ENCODE measurements at regions not wholly inside any gene's neighbourhood (a gene's known extent, or its start where the extent isn't known, plus 50 kb on each side); places are given as distances from the start of the nearest gene placed in this dataset.
"Not testable (repeated sequence)": the region's sequence is repeated elsewhere in the genome, so short reads cannot be mapped to it uniquely, and the experiment has no call there.

GRCh38 chr7:149714081-149714909, 59.1 kb downstream of the ZNF467 start:
- peak overlapping the region; percentile 64; the same call in 1 of the 2 replicates for H3K4me3 ChIP-seq (ENCODE audit: low read length)
- no peak for TF ChIP-seq ZNF274 (IDR thresholded peaks at IDR 0.05; ENCODE audit: low read depth, low read length)

GRCh38 chr7:149713731-149714068, 59.7 kb downstream of the ZNF467 start:
- no peak overlapping the region for H3K4me3 ChIP-seq (ENCODE audit: low read length)
- TF ChIP-seq ZNF274 (IDR thresholded peaks at IDR 0.05; ENCODE audit: low read depth, low read length) = no peak

GRCh38 chr7:149713061-149713730, 60.2 kb downstream of the ZNF467 start:
- H3K4me3 ChIP-seq (ENCODE audit: low read length) = no peak overlapping the region
- TF ChIP-seq ZNF274 (IDR thresholded peaks at IDR 0.05; ENCODE audit: low read depth, low read length) = no peak

- H3K4me3 ChIP-seq (ENCODE audit: low read length) = no peak overlapping the region
- TF ChIP-seq ZNF274 (IDR thresholded peaks at IDR 0.05; ENCODE audit: low read depth, low read length) = no peak
Observed at GRCh38 chr7:149708026-149708425, 65.4 kb downstream of the ZNF467 start.

- TF ChIP-seq ZNF274 (IDR thresholded peaks at IDR 0.05; ENCODE audit: low read depth, low read length) = no peak
- H3K4me3 ChIP-seq (ENCODE audit: low read length) = no peak overlapping the region
Observed at GRCh38 chr7:149707448-149707886, 65.9 kb downstream of the ZNF467 start.

GRCh38 chr7:149706398-149706797, 67.0 kb downstream of the ZNF467 start:
- H3K4me3 ChIP-seq (ENCODE audit: low read length) = no peak overlapping the region
- no peak for TF ChIP-seq ZNF274 (IDR thresholded peaks at IDR 0.05; ENCODE audit: low read depth, low read length)

GRCh38 chr7:149704507-149704906, 68.9 kb downstream of the ZNF467 start:
- H3K4me3 ChIP-seq (ENCODE audit: low read length) = no peak overlapping the region
- no peak for TF ChIP-seq ZNF274 (IDR thresholded peaks at IDR 0.05; ENCODE audit: low read depth, low read length)

- no peak overlapping the region for H3K4me3 ChIP-seq (ENCODE audit: low read length)
- TF ChIP-seq ZNF274 (IDR thresholded peaks at IDR 0.05; ENCODE audit: low read depth, low read length) = no peak
Observed at GRCh38 chr7:149703044-149703650, 70.2 kb downstream of the ZNF467 start.

GRCh38 chr7:149701495-149702240, 71.7 kb downstream of the ZNF467 start:
- H3K4me3 ChIP-seq (ENCODE audit: low read length) = no peak overlapping the region
- no peak for TF ChIP-seq ZNF274 (IDR thresholded peaks at IDR 0.05; ENCODE audit: low read depth, low read length)

- not testable (repeated sequence) for H3K4me3 ChIP-seq (ENCODE audit: low read length)
Observed at GRCh38 chr7:149697767-149698166, 75.6 kb downstream of the ZNF467 start.

GRCh38 chr7:149696280-149696679, 77.1 kb downstream of the ZNF467 start:
- no peak overlapping the region for H3K4me3 ChIP-seq (ENCODE audit: low read length)
- TF ChIP-seq ZNF274 (IDR thresholded peaks at IDR 0.05; ENCODE audit: low read depth, low read length) = no peak

- TF ChIP-seq ZNF274 (IDR thresholded peaks at IDR 0.05; ENCODE audit: low read depth, low read length) = no peak
- no peak overlapping the region for H3K4me3 ChIP-seq (ENCODE audit: low read length)
Observed at GRCh38 chr7:149692557-149692982, 80.8 kb downstream of the ZNF467 start.

- no peak overlapping the region for H3K4me3 ChIP-seq (ENCODE audit: low read length)
- no peak for TF ChIP-seq ZNF274 (IDR thresholded peaks at IDR 0.05; ENCODE audit: low read depth, low read length)
Observed at GRCh38 chr7:149692056-149692455, 81.3 kb downstream of the ZNF467 start.

Measured in GM08714 (cell line).